ENCODE measurements at regions not wholly inside any gene's neighbourhood (a gene's known extent, or its start where the extent isn't known, plus 50 kb on each side); places are given as distances from the start of the nearest gene placed in this dataset.
"Not testable (repeated sequence)": the region's sequence is repeated elsewhere in the genome, so short reads cannot be mapped to it uniquely, and the experiment has no call there.

DNA sequence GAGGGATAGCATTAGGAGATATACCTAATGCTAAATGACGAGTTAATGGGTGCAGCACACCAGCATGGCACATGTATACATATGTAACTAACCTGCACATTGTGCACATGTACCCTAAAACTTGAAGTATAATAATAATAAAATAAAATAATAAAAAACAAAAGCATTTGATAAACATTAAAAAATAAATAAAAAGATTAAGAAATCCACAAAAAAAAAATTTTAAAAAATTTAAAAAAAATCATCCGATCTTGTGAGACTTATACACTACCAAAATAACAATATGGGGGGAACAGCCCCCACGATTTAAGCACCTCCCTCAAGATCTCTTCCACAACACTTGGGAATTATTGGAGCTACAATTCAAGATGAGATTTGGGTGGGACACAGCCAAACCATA is 210.3 kb upstream of the CARD18 start:
- TF ChIP-seq, protein P1, sequence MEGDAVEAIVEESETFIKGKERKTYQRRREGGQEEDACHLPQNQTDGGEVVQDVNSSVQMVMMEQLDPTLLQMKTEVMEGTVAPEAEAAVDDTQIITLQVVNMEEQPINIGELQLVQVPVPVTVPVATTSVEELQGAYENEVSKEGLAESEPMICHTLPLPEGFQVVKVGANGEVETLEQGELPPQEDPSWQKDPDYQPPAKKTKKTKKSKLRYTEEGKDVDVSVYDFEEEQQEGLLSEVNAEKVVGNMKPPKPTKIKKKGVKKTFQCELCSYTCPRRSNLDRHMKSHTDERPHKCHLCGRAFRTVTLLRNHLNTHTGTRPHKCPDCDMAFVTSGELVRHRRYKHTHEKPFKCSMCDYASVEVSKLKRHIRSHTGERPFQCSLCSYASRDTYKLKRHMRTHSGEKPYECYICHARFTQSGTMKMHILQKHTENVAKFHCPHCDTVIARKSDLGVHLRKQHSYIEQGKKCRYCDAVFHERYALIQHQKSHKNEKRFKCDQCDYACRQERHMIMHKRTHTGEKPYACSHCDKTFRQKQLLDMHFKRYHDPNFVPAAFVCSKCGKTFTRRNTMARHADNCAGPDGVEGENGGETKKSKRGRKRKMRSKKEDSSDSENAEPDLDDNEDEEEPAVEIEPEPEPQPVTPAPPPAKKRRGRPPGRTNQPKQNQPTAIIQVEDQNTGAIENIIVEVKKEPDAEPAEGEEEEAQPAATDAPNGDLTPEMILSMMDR (conservative IDR thresholded peaks at IDR 0.05; ENCODE audit: low read depth, low read length), result not testable (repeated sequence)
- not testable (repeated sequence) for TF ChIP-seq EZH2 (IDR thresholded peaks at IDR 0.05; ENCODE audit: low read length, unreplicated experiment); EZH2phosphoT487 (IDR thresholded peaks at IDR 0.05; ENCODE audit: borderline replicate concordance, low read length)

Measured in PC-3 (cell line).